ENCODE measurements at regions not wholly inside any gene's neighbourhood (a gene's known extent, or its start where the extent isn't known, plus 50 kb on each side); places are given as distances from the start of the nearest gene placed in this dataset.

GRCh38 chr18:40874233-40874632 lies 1080.8 kb upstream of the PIK3C3 start:
- H3K9me3 ChIP-seq (ENCODE audit: insufficient read depth, low read length), result no peaks in the 10 kb centered on the region
- no peak for DNase-seq (ENCODE audit: low read depth, low spot score)
- H3K27me3 ChIP-seq (ENCODE audit: insufficient read depth, insufficient read length), result no peaks in the 10 kb centered on the region
- no peaks in the 10 kb centered on the region for H3K36me3 ChIP-seq (ENCODE audit: insufficient read depth, insufficient read length, low read length)
- no peak for TF ChIP-seq SUZ12 (IDR thresholded peaks at IDR 0.05; ENCODE audit: extremely low read depth, insufficient read depth, insufficient read length)
- no peak for TF ChIP-seq ZNF274 (IDR thresholded peaks at IDR 0.05; ENCODE audit: low read depth, low read length)
- TF ChIP-seq YY1 (IDR thresholded peaks at IDR 0.05; ENCODE audit: insufficient read depth, insufficient read length), result no peak
- H3K4me1 ChIP-seq (ENCODE audit: insufficient read depth, insufficient read length), result no peaks in the 10 kb centered on the region
- H3K9ac ChIP-seq (ENCODE audit: insufficient read length, low read depth), result no peak overlapping the region
- H3K4me3 ChIP-seq (ENCODE audit: insufficient read length, low read depth), result no peak overlapping the region

GRCh38 chr18:40868110-40868858 lies 1086.8 kb upstream of the PIK3C3 start:
- H3K4me1 ChIP-seq (ENCODE audit: insufficient read depth, insufficient read length), result no peaks in the 10 kb centered on the region
- H3K4me3 ChIP-seq (ENCODE audit: insufficient read length, low read depth), result no peak overlapping the region
- H3K9ac ChIP-seq (ENCODE audit: insufficient read length, low read depth), result no peak overlapping the region
- H3K36me3 ChIP-seq (ENCODE audit: insufficient read depth, insufficient read length, low read length), result no peaks in the 10 kb centered on the region
- no peak for TF ChIP-seq ZNF274 (IDR thresholded peaks at IDR 0.05; ENCODE audit: low read depth, low read length)
- TF ChIP-seq YY1 (IDR thresholded peaks at IDR 0.05; ENCODE audit: insufficient read depth, insufficient read length), result no peak
- TF ChIP-seq SUZ12 (IDR thresholded peaks at IDR 0.05; ENCODE audit: extremely low read depth, insufficient read depth, insufficient read length), result no peak
- no peak for DNase-seq (ENCODE audit: low read depth, low spot score)
- H3K9me3 ChIP-seq (ENCODE audit: insufficient read depth, low read length), result no peaks in the 10 kb centered on the region
- H3K27me3 ChIP-seq (ENCODE audit: insufficient read depth, insufficient read length), result no peaks in the 10 kb centered on the region

- no peaks in the 10 kb centered on the region for H3K9me3 ChIP-seq (ENCODE audit: insufficient read depth, low read length)
- H3K4me3 ChIP-seq (ENCODE audit: insufficient read length, low read depth), result no peak overlapping the region
- no peaks in the 10 kb centered on the region for H3K36me3 ChIP-seq (ENCODE audit: insufficient read depth, insufficient read length, low read length)
- H3K4me1 ChIP-seq (ENCODE audit: insufficient read depth, insufficient read length), result no peaks in the 10 kb centered on the region
- no peaks in the 10 kb centered on the region for H3K27me3 ChIP-seq (ENCODE audit: insufficient read depth, insufficient read length)
- no peak for TF ChIP-seq ZNF274 (IDR thresholded peaks at IDR 0.05; ENCODE audit: low read depth, low read length)
- TF ChIP-seq SUZ12 (IDR thresholded peaks at IDR 0.05; ENCODE audit: extremely low read depth, insufficient read depth, insufficient read length), result no peak
- TF ChIP-seq YY1 (IDR thresholded peaks at IDR 0.05; ENCODE audit: insufficient read depth, insufficient read length), result no peak
- no peak for DNase-seq (ENCODE audit: low read depth, low spot score)
- H3K9ac ChIP-seq (ENCODE audit: insufficient read length, low read depth), result no peak overlapping the region
Measured at GRCh38 chr18:40867459-40867858, 1087.6 kb upstream of the PIK3C3 start.

- Histone ChIP-seq H3K4me3 (ENCODE audit: insufficient read length, low read depth) (no peak overlapping the region), H3K36me3 (ENCODE audit: insufficient read depth, insufficient read length, low read length) (no peaks in the 10 kb centered on the region), H3K9me3 (ENCODE audit: insufficient read depth, low read length) (no peaks in the 10 kb centered on the region), H3K27me3 (ENCODE audit: insufficient read depth, insufficient read length) (no peaks in the 10 kb centered on the region), H3K4me1 (ENCODE audit: insufficient read depth, insufficient read length) (no peaks in the 10 kb centered on the region), H3K9ac (ENCODE audit: insufficient read length, low read depth) (no peak overlapping the region)
- no peak for TF ChIP-seq YY1 (IDR thresholded peaks at IDR 0.05; ENCODE audit: insufficient read depth, insufficient read length)
- TF ChIP-seq SUZ12 (IDR thresholded peaks at IDR 0.05; ENCODE audit: extremely low read depth, insufficient read depth, insufficient read length), result no peak
- no peak for TF ChIP-seq ZNF274 (IDR thresholded peaks at IDR 0.05; ENCODE audit: low read depth, low read length)
- no peak for DNase-seq (ENCODE audit: low read depth, low spot score)
Measured at GRCh38 chr18:40866968-40867367, 1088.1 kb upstream of the PIK3C3 start.

GRCh38 chr18:40866013-40866645 lies 1088.9 kb upstream of the PIK3C3 start:
- TF ChIP-seq SUZ12 (IDR thresholded peaks at IDR 0.05; ENCODE audit: extremely low read depth, insufficient read depth, insufficient read length) (no peak), ZNF274 (IDR thresholded peaks at IDR 0.05; ENCODE audit: low read depth, low read length) (no peak), YY1 (IDR thresholded peaks at IDR 0.05; ENCODE audit: insufficient read depth, insufficient read length) (no peak)
- Histone ChIP-seq H3K27me3 (ENCODE audit: insufficient read depth, insufficient read length) (no peaks in the 10 kb centered on the region), H3K36me3 (ENCODE audit: insufficient read depth, insufficient read length, low read length) (no peaks in the 10 kb centered on the region), H3K4me1 (ENCODE audit: insufficient read depth, insufficient read length) (no peaks in the 10 kb centered on the region), H3K9ac (ENCODE audit: insufficient read length, low read depth) (no peak overlapping the region), H3K9me3 (ENCODE audit: insufficient read depth, low read length) (no peaks in the 10 kb centered on the region), H3K4me3 (ENCODE audit: insufficient read length, low read depth) (no peak overlapping the region)
- no peak for DNase-seq (ENCODE audit: low read depth, low spot score)

- H3K9me3 ChIP-seq (ENCODE audit: insufficient read depth, low read length), result no peaks in the 10 kb centered on the region
- H3K36me3 ChIP-seq (ENCODE audit: insufficient read depth, insufficient read length, low read length), result no peaks in the 10 kb centered on the region
- H3K9ac ChIP-seq (ENCODE audit: insufficient read length, low read depth), result no peak overlapping the region
- TF ChIP-seq SUZ12 (IDR thresholded peaks at IDR 0.05; ENCODE audit: extremely low read depth, insufficient read depth, insufficient read length) (no peak), ZNF274 (IDR thresholded peaks at IDR 0.05; ENCODE audit: low read depth, low read length) (no peak), YY1 (IDR thresholded peaks at IDR 0.05; ENCODE audit: insufficient read depth, insufficient read length) (no peak)
- H3K4me3 ChIP-seq (ENCODE audit: insufficient read length, low read depth), result no peak overlapping the region
- no peaks in the 10 kb centered on the region for H3K4me1 ChIP-seq (ENCODE audit: insufficient read depth, insufficient read length)
- H3K27me3 ChIP-seq (ENCODE audit: insufficient read depth, insufficient read length), result no peaks in the 10 kb centered on the region
- DNase-seq (ENCODE audit: low read depth, low spot score), result no peak
Measured at GRCh38 chr18:40864846-40865245, 1090.2 kb upstream of the PIK3C3 start.

GRCh38 chr18:40863801-40864200 lies 1091.2 kb upstream of the PIK3C3 start:
- no peak for DNase-seq (ENCODE audit: low read depth, low spot score)
- TF ChIP-seq YY1 (IDR thresholded peaks at IDR 0.05; ENCODE audit: insufficient read depth, insufficient read length) (no peak), SUZ12 (IDR thresholded peaks at IDR 0.05; ENCODE audit: extremely low read depth, insufficient read depth, insufficient read length) (no peak), ZNF274 (IDR thresholded peaks at IDR 0.05; ENCODE audit: low read depth, low read length) (no peak)
- no peaks in the 10 kb centered on the region for H3K9me3 ChIP-seq (ENCODE audit: insufficient read depth, low read length)
- H3K4me1 ChIP-seq (ENCODE audit: insufficient read depth, insufficient read length), result no peaks in the 10 kb centered on the region
- no peaks in the 10 kb centered on the region for H3K27me3 ChIP-seq (ENCODE audit: insufficient read depth, insufficient read length)
- no peak overlapping the region for H3K9ac ChIP-seq (ENCODE audit: insufficient read length, low read depth)
- H3K4me3 ChIP-seq (ENCODE audit: insufficient read length, low read depth), result no peak overlapping the region
- H3K36me3 ChIP-seq (ENCODE audit: insufficient read depth, insufficient read length, low read length), result no peaks in the 10 kb centered on the region

Measured in NT2/D1 (cell line).